ENCODE measurements at regions not wholly inside any gene's neighbourhood (a gene's known extent, or its start where the extent isn't known, plus 50 kb on each side); places are given as distances from the start of the nearest gene placed in this dataset.
"Not testable (repeated sequence)": the region's sequence is repeated elsewhere in the genome, so short reads cannot be mapped to it uniquely, and the experiment has no call there.

DNA sequence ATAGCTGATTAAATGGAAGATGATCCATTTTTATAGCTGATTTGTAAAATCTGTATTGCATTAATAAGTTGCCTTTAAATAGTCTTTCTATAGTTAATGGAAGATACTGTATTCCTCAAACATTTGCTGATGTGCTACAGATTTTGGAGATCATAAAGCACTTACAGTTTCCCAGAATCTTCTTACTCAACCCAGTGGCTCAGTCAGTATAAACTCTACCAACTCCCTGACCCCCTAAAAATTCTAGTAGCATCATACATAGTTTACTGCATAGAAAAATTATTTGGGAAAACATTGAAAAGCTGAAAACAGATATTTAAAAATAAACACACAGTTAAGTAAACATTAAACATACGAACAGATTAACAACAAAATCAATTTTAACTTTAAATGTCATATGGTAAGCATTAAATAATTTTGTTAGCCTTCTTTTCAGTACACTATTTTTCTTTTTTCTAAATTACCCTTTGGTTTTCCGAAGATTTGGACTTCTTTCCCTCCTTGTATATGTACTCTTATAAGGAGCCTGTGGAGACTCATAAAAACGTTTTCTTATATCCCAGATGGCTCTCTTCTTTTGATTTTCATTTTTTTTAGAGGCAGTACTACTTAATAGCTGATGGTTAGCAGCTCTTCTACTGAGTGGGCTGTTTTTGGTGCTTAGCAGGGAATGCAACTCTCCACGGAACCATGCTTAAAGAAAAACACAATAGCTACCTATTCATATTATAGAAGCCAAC is 62.7 kb upstream of the BMP5 start:
- TF ChIP-seq, protein P1, sequence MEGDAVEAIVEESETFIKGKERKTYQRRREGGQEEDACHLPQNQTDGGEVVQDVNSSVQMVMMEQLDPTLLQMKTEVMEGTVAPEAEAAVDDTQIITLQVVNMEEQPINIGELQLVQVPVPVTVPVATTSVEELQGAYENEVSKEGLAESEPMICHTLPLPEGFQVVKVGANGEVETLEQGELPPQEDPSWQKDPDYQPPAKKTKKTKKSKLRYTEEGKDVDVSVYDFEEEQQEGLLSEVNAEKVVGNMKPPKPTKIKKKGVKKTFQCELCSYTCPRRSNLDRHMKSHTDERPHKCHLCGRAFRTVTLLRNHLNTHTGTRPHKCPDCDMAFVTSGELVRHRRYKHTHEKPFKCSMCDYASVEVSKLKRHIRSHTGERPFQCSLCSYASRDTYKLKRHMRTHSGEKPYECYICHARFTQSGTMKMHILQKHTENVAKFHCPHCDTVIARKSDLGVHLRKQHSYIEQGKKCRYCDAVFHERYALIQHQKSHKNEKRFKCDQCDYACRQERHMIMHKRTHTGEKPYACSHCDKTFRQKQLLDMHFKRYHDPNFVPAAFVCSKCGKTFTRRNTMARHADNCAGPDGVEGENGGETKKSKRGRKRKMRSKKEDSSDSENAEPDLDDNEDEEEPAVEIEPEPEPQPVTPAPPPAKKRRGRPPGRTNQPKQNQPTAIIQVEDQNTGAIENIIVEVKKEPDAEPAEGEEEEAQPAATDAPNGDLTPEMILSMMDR (IDR thresholded peaks at IDR 0.05; ENCODE audit: insufficient read depth, low read length) = no peak
- TF ChIP-seq GABPA (IDR thresholded peaks at IDR 0.05; ENCODE audit: low read depth) = no peak
- no peak for TF ChIP-seq POLR2AphosphoS5 (IDR thresholded peaks at IDR 0.05; ENCODE audit: low read depth)
- no peak for TF ChIP-seq SPI1 (IDR thresholded peaks at IDR 0.05; ENCODE audit: borderline replicate concordance, low read depth)
- TF ChIP-seq, protein P2, sequence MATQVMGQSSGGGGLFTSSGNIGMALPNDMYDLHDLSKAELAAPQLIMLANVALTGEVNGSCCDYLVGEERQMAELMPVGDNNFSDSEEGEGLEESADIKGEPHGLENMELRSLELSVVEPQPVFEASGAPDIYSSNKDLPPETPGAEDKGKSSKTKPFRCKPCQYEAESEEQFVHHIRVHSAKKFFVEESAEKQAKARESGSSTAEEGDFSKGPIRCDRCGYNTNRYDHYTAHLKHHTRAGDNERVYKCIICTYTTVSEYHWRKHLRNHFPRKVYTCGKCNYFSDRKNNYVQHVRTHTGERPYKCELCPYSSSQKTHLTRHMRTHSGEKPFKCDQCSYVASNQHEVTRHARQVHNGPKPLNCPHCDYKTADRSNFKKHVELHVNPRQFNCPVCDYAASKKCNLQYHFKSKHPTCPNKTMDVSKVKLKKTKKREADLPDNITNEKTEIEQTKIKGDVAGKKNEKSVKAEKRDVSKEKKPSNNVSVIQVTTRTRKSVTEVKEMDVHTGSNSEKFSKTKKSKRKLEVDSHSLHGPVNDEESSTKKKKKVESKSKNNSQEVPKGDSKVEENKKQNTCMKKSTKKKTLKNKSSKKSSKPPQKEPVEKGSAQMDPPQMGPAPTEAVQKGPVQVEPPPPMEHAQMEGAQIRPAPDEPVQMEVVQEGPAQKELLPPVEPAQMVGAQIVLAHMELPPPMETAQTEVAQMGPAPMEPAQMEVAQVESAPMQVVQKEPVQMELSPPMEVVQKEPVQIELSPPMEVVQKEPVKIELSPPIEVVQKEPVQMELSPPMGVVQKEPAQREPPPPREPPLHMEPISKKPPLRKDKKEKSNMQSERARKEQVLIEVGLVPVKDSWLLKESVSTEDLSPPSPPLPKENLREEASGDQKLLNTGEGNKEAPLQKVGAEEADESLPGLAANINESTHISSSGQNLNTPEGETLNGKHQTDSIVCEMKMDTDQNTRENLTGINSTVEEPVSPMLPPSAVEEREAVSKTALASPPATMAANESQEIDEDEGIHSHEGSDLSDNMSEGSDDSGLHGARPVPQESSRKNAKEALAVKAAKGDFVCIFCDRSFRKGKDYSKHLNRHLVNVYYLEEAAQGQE (IDR thresholded peaks at IDR 0.05; ENCODE audit: insufficient replicate concordance, low read depth) = no peak
- DNase-seq (ENCODE audit: low read depth in 1 of 2, low spot score in 1 of 2) = no peak
- Histone ChIP-seq H3K27me3 (ENCODE audit: insufficient read depth, poor library complexity, severe bottlenecking) (no peaks in the 10 kb centered on the region), H3K27ac (replicated peaks) (no peak overlapping the region), H3K4me3 (replicated peaks; ENCODE audit: insufficient read depth, low read length) (no peak overlapping the region)

DNA sequence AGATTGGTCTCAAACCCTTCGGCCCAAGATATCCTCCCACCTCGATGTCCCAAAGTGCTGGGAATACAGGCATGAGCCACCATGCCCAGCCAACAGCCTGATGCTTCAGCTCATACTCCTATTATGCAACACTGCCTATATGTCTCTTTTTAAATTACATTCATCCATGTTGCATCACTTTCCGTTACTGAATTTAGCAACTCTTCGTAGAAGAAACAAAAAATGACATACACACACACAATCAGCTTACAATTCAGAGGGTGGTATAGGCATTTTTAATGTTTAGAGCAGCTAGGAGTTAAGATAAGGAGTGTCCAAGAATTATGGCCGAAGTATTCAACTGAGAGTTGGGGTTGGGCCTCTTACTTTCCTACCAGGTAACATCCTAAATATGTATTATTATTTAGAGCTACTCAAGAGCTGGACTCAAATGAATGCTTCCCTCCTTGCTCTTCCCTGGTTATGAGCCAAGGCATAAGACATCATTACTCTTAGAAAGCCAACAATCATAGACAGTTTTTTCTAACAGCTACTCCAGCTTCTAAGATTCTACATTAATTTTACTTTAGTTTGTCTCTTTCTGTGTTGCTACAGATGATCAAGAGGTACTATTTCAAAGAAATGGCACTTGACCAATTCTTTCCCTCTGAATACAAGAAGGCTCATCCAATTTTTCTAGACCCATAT is 62.0 kb upstream of the BMP5 start:
- Histone ChIP-seq H3K4me3 (replicated peaks; ENCODE audit: insufficient read depth, low read length) (no peak overlapping the region), H3K27ac (replicated peaks) (peak overlapping the region; percentile 10; the same call in 1 of the 2 replicates), H3K27me3 (ENCODE audit: insufficient read depth, poor library complexity, severe bottlenecking) (no peaks in the 10 kb centered on the region)
- TF ChIP-seq SPI1 (IDR thresholded peaks at IDR 0.05; ENCODE audit: borderline replicate concordance, low read depth) (no peak), POLR2AphosphoS5 (IDR thresholded peaks at IDR 0.05; ENCODE audit: low read depth) (no peak), GABPA (IDR thresholded peaks at IDR 0.05; ENCODE audit: low read depth) (no peak)
- TF ChIP-seq, protein P1 (IDR thresholded peaks at IDR 0.05; ENCODE audit: insufficient read depth, low read length) = no peak
- TF ChIP-seq, protein P2 (IDR thresholded peaks at IDR 0.05; ENCODE audit: insufficient replicate concordance, low read depth) = no peak
- peak; percentile 23 to 69 for DNase-seq (ENCODE audit: low read depth in 1 of 2, low spot score in 1 of 2)

DNA sequence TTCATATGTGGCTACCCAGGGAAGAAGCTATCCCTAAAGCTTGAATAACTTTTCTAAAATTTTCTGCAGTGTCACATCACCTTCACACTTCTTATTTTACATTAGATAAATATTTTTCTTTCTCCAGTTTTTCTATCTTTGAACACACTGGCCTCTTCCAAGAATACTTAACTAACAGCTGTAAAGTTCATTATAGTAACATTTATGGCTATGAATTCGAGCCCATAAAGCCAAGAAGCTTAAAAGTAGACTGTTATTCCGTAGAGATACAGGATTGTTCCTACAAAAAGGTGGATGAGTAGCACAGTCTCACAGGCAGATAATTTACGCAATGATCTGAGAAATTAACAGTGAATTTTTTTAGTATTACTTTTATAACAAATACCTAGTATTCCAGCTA is 55.7 kb upstream of the BMP5 start:
- H3K27me3 ChIP-seq (ENCODE audit: insufficient read depth, poor library complexity, severe bottlenecking) = no peaks in the 10 kb centered on the region
- TF ChIP-seq SPI1 (IDR thresholded peaks at IDR 0.05; ENCODE audit: borderline replicate concordance, low read depth) (no peak), POLR2AphosphoS5 (IDR thresholded peaks at IDR 0.05; ENCODE audit: low read depth) (no peak), GABPA (IDR thresholded peaks at IDR 0.05; ENCODE audit: low read depth) (no peak)
- TF ChIP-seq, protein P2 (IDR thresholded peaks at IDR 0.05; ENCODE audit: insufficient replicate concordance, low read depth) = no peak
- TF ChIP-seq, protein P1 (IDR thresholded peaks at IDR 0.05; ENCODE audit: insufficient read depth, low read length) = no peak
- H3K27ac ChIP-seq (replicated peaks) = no peak overlapping the region
- H3K4me3 ChIP-seq (replicated peaks; ENCODE audit: insufficient read depth, low read length) = no peak overlapping the region
- DNase-seq (ENCODE audit: low read depth in 1 of 2, low spot score in 1 of 2) = no peak

DNA sequence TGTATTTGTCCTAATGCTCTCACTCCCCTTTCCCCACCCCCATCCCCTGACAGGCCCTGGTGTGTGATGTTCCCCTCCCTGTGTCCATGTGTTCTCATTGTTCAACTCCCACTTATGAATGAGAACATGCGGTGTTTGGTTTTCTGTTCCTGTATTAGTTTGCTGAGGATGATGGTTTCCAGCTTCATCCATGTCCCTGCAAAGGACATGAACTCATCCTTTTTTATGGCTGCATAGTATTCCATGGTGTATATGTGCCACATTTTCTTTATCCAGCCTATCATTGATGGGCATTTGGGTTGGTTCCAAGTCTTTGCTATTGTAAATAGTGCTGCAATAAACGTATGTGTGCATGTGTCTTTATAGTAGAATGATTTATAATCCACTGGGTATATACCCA is 52.3 kb upstream of the BMP5 start:
- DNase-seq (ENCODE audit: low read depth in 1 of 2, low spot score in 1 of 2); H3K4me3 ChIP-seq (replicated peaks; ENCODE audit: insufficient read depth, low read length); H3K27me3 ChIP-seq (ENCODE audit: insufficient read depth, poor library complexity, severe bottlenecking); H3K27ac ChIP-seq (replicated peaks): not testable (repeated sequence)

All from HL-60 (cell line).